Ishikawa (cell line): ENCODE measurements at regions not wholly inside any gene's neighbourhood (a gene's known extent, or its start where the extent isn't known, plus 50 kb on each side); places are given as distances from the start of the nearest gene placed in this dataset.

ENCODE experiments used
- CEBPB ChIP-seq: IDR thresholded peaks from 2 replicates; pipeline ENCODE4 v1.6.1; 2012
- CREB1 ChIP-seq: IDR thresholded peaks from 2 replicates; pipeline ENCODE4 v1.6.1; 2012; ENCODE audit warnings: low read depth
- EGR1 ChIP-seq: IDR thresholded peaks from 2 replicates; pipeline ENCODE4 v1.6.1; 2012
- EP300 ChIP-seq: IDR thresholded peaks from 2 replicates; pipeline ENCODE4 v1.6.1; 2012; ENCODE audit warnings: borderline replicate concordance
- FOXM1 ChIP-seq: IDR thresholded peaks from 2 replicates; pipeline ENCODE4 v1.6.1; 2012; ENCODE audit warnings: low read depth, borderline replicate concordance
- NFIC ChIP-seq: IDR thresholded peaks from 2 replicates; pipeline ENCODE4 v1.6.1; 2012
- RAD21 ChIP-seq: IDR thresholded peaks from 2 replicates; pipeline ENCODE4 v1.6.1; 2012; ENCODE audit warnings: low read depth
- TAF1 ChIP-seq: IDR thresholded peaks from 2 replicates; pipeline ENCODE4 v1.6.1; 2012; ENCODE audit warnings: low read depth, mild to moderate bottlenecking
- TCF12 ChIP-seq: IDR thresholded peaks from 2 replicates; pipeline ENCODE4 v1.6.1; 2012; ENCODE audit warnings: low read depth
- TEAD4 ChIP-seq: IDR thresholded peaks from 2 replicates; pipeline ENCODE4 v1.6.1; 2012
- YY1 ChIP-seq: IDR thresholded peaks from 2 replicates; pipeline ENCODE4 v1.6.1; 2012; ENCODE audit warnings: low read depth
- ZBTB7A ChIP-seq: IDR thresholded peaks from 2 replicates; pipeline ENCODE4 v1.6.1; 2012; ENCODE audit warnings: low read depth
- TF ChIP-seq, protein P1 (sequence below): IDR thresholded peaks from 2 replicates; pipeline ENCODE4 v1.6.1; 2012; ENCODE audit warnings: low read depth, mild to moderate bottlenecking
- TF ChIP-seq, protein P2 (sequence below): IDR thresholded peaks from 2 replicates; pipeline ENCODE4 v1.6.1; 2012
- TF ChIP-seq, protein P3 (sequence below): IDR thresholded peaks from 2 replicates; pipeline ENCODE4 v1.6.1; 2012

DNA sequence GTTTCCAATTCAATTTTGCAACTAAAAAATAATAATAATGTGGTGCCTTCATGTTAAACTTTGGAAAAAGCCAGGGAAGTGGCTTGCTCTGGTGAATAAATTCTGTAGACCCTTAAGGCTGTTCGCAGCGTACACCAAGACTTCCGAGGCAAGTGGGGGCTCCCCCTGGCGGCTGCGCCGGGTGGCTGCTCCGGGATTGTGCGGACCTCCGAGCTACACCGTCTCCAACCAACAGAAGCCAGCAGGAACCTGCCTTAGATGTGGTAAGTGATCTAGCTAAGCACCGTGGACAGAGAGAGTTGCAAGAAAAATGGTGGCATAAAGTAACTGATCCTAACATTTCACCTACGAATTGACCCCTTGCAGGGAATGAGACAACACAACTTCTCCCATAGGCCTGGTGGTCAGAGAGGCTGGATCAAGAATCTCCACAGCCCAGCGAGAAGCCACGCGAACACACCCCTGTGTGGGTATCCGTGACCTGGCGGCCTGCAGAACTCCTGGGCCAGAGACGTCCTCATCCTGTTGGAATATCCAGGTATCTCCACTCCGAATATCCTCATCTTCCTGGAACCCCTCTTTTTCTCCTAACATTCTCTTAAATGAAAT is 69.6 kb downstream of the TBXT start:
- TF ChIP-seq TAF1: no peak
- TF ChIP-seq, protein P1, sequence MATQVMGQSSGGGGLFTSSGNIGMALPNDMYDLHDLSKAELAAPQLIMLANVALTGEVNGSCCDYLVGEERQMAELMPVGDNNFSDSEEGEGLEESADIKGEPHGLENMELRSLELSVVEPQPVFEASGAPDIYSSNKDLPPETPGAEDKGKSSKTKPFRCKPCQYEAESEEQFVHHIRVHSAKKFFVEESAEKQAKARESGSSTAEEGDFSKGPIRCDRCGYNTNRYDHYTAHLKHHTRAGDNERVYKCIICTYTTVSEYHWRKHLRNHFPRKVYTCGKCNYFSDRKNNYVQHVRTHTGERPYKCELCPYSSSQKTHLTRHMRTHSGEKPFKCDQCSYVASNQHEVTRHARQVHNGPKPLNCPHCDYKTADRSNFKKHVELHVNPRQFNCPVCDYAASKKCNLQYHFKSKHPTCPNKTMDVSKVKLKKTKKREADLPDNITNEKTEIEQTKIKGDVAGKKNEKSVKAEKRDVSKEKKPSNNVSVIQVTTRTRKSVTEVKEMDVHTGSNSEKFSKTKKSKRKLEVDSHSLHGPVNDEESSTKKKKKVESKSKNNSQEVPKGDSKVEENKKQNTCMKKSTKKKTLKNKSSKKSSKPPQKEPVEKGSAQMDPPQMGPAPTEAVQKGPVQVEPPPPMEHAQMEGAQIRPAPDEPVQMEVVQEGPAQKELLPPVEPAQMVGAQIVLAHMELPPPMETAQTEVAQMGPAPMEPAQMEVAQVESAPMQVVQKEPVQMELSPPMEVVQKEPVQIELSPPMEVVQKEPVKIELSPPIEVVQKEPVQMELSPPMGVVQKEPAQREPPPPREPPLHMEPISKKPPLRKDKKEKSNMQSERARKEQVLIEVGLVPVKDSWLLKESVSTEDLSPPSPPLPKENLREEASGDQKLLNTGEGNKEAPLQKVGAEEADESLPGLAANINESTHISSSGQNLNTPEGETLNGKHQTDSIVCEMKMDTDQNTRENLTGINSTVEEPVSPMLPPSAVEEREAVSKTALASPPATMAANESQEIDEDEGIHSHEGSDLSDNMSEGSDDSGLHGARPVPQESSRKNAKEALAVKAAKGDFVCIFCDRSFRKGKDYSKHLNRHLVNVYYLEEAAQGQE: peak; percentile 24; the same call in 1 of the 2 replicates
- peak; percentile 61 for TF ChIP-seq RAD21

DNA sequence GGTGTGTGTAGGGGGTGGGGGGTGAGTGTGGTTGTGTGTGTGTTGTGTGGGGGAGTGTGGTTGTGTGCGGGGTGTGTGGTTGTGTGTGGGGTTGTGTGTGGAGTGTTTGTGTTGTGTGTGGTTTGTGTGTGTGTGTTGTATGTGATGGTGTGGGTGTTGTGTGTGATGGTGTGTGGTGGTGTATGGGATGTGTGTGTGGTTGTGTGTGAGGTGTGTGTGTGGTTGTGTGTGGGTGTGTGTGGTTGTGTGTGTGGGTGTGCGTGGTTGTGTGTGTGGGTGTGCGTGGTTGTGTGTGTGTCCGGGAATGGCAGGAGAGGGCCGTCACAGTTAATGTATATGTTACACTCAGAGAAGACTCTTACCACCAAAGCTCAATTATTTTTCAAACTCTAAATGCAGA is 79.8 kb downstream of the TBXT start:
- TF ChIP-seq CREB1: no peak
- TF ChIP-seq NFIC: no peak
- no peak for TF ChIP-seq CEBPB
- no peak for TF ChIP-seq TAF1
- TF ChIP-seq TCF12: no peak
- no peak for TF ChIP-seq TEAD4
- no peak for TF ChIP-seq EP300
- TF ChIP-seq FOXM1: no peak
- TF ChIP-seq, protein P1: no peak
- TF ChIP-seq, protein P2, sequence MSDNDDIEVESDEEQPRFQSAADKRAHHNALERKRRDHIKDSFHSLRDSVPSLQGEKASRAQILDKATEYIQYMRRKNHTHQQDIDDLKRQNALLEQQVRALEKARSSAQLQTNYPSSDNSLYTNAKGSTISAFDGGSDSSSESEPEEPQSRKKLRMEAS: no peak

DNA sequence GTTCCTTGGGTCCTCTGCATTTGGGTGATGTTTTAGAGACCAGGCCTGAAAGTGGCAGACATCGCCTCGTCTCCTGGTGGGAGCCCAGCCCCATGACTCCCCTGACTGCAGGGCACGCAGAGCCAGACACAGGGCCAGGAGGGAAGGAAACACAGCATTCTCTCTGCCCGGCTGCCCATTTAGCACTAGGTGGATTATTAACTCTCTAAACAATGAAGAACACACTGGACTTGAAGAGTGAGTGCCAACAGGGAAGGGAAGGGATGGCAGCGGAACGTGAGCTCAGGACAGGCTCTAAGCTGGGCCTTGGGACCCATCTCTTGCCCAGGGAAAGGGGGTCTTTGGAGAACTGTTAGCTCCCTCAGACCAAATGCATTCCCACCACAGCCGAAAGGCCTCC is 80.4 kb downstream of the TBXT start:
- TF ChIP-seq CREB1: no peak
- no peak for TF ChIP-seq NFIC
- TF ChIP-seq, protein P1: no peak
- TF ChIP-seq TAF1: no peak
- TF ChIP-seq EP300: no peak
- TF ChIP-seq, protein P2: no peak
- no peak for TF ChIP-seq RAD21
- no peak for TF ChIP-seq YY1
- no peak for TF ChIP-seq ZBTB7A
- TF ChIP-seq TCF12: no peak
- TF ChIP-seq CEBPB: no peak
- TF ChIP-seq EGR1: no peak
- no peak for TF ChIP-seq TEAD4
- TF ChIP-seq FOXM1: no peak
- TF ChIP-seq, protein P3, sequence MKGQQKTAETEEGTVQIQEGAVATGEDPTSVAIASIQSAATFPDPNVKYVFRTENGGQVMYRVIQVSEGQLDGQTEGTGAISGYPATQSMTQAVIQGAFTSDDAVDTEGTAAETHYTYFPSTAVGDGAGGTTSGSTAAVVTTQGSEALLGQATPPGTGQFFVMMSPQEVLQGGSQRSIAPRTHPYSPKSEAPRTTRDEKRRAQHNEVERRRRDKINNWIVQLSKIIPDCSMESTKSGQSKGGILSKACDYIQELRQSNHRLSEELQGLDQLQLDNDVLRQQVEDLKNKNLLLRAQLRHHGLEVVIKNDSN: no peak

DNA sequence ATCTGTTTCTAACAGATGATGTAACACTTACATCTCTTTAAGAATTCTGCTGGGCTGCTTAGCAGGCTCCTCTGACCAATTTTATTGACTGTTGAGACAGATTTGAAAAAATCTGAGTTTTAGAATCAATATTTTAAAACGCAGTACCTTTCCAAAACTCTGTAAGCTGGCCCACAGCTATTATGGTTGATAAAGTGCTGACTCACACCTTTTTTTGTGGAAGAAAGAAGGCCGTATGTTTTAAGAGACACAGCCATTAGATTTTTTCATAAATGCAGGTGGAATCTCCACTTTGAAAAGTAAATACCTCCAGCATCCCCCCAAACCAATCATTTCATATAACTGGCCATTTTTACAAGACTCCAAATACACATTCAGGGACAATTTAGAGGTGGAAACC is 82.2 kb downstream of the TBXT start:
- no peak for TF ChIP-seq TEAD4
- TF ChIP-seq NFIC: no peak
- no peak for TF ChIP-seq FOXM1
- TF ChIP-seq RAD21: no peak
- no peak for TF ChIP-seq CREB1
- no peak for TF ChIP-seq CEBPB
- TF ChIP-seq, protein P1: no peak
- TF ChIP-seq EP300: no peak
- TF ChIP-seq, protein P2: no peak
- no peak for TF ChIP-seq YY1
